ENCODE measurements at regions not wholly inside any gene's neighbourhood (a gene's known extent, or its start where the extent isn't known, plus 50 kb on each side); places are given as distances from the start of the nearest gene placed in this dataset.

GRCh38 chr9:2332663-2333062, 288.9 kb upstream of the VLDLR start:
- TF ChIP-seq CTCF (IDR thresholded peaks at IDR 0.05; ENCODE audit: low read depth, low read length): no peak
- H3K4me3 ChIP-seq (replicated peaks in 1 of 2; ENCODE audit: low read depth in 2 of 2, low read length in 2 of 2): no peak overlapping the region

GRCh38 chr9:2335260-2335659, 286.3 kb upstream of the VLDLR start:
- TF ChIP-seq CTCF (IDR thresholded peaks at IDR 0.05; ENCODE audit: low read depth, low read length): no peak
- H3K4me3 ChIP-seq (replicated peaks in 1 of 2; ENCODE audit: low read depth in 2 of 2, low read length in 2 of 2): no peak overlapping the region
- DNase-seq (ENCODE audit: low read depth in 2 of 2): no peak

More at GRCh38 chr9:2332663-2333062, 288.9 kb upstream of the VLDLR start:
- DNase-seq (ENCODE audit: low read depth in 2 of 2): no peak

- no peak overlapping the region for H3K4me3 ChIP-seq (replicated peaks in 1 of 2; ENCODE audit: low read depth in 2 of 2, low read length in 2 of 2)
- TF ChIP-seq CTCF (IDR thresholded peaks at IDR 0.05; ENCODE audit: low read depth, low read length): peak; percentile 43
- peak; percentile 43 to 51 for DNase-seq (ENCODE audit: low read depth in 2 of 2)
Observed at GRCh38 chr9:2336055-2336454, 285.5 kb upstream of the VLDLR start.

- DNase-seq (ENCODE audit: low read depth in 2 of 2): no peak
- TF ChIP-seq CTCF (IDR thresholded peaks at IDR 0.05; ENCODE audit: low read depth, low read length): no peak
- no peak overlapping the region for H3K4me3 ChIP-seq (replicated peaks in 1 of 2; ENCODE audit: low read depth in 2 of 2, low read length in 2 of 2)
Observed at GRCh38 chr9:2337131-2337530, 284.5 kb upstream of the VLDLR start.

GRCh38 chr9:2337627-2338026, 284.0 kb upstream of the VLDLR start:
- no peak for TF ChIP-seq CTCF (IDR thresholded peaks at IDR 0.05; ENCODE audit: low read depth, low read length)
- no peak overlapping the region for H3K4me3 ChIP-seq (replicated peaks in 1 of 2; ENCODE audit: low read depth in 2 of 2, low read length in 2 of 2)
- DNase-seq (ENCODE audit: low read depth in 2 of 2): peak in 1 of 2 donors; percentile 16

GRCh38 chr9:2338777-2339365, 282.7 kb upstream of the VLDLR start:
- H3K4me3 ChIP-seq (replicated peaks in 1 of 2; ENCODE audit: low read depth in 2 of 2, low read length in 2 of 2): no peak overlapping the region
- no peak for TF ChIP-seq CTCF (IDR thresholded peaks at IDR 0.05; ENCODE audit: low read depth, low read length)
- no peak for DNase-seq (ENCODE audit: low read depth in 2 of 2)

- no peak for DNase-seq (ENCODE audit: low read depth in 2 of 2)
- H3K4me3 ChIP-seq (replicated peaks in 1 of 2; ENCODE audit: low read depth in 2 of 2, low read length in 2 of 2): no peak overlapping the region
- no peak for TF ChIP-seq CTCF (IDR thresholded peaks at IDR 0.05; ENCODE audit: low read depth, low read length)
Observed at GRCh38 chr9:2339416-2339815, 282.2 kb upstream of the VLDLR start.

Measured in cardiac fibroblast (primary cell).